GM21360 (cell line): ENCODE measurements at regions not wholly inside any gene's neighbourhood (a gene's known extent, or its start where the extent isn't known, plus 50 kb on each side); places are given as distances from the start of the nearest gene placed in this dataset.
A peak's percentile ranks its signal among the peaks of the same experiment; 100 is the strongest.
"Not testable (repeated sequence)": the region's sequence is repeated elsewhere in the genome, so short reads cannot be mapped to it uniquely, and the experiment has no call there.

Source experiments
- ATAC-seq: cut with Tn5 transposase; IDR thresholded peaks from one replicate; pipeline ENCODE4 v1.9.1; 2021; ENCODE audit warnings: mild to moderate bottlenecking, moderate library complexity; ENCODE audit not compliant: unreplicated experiment

DNA sequence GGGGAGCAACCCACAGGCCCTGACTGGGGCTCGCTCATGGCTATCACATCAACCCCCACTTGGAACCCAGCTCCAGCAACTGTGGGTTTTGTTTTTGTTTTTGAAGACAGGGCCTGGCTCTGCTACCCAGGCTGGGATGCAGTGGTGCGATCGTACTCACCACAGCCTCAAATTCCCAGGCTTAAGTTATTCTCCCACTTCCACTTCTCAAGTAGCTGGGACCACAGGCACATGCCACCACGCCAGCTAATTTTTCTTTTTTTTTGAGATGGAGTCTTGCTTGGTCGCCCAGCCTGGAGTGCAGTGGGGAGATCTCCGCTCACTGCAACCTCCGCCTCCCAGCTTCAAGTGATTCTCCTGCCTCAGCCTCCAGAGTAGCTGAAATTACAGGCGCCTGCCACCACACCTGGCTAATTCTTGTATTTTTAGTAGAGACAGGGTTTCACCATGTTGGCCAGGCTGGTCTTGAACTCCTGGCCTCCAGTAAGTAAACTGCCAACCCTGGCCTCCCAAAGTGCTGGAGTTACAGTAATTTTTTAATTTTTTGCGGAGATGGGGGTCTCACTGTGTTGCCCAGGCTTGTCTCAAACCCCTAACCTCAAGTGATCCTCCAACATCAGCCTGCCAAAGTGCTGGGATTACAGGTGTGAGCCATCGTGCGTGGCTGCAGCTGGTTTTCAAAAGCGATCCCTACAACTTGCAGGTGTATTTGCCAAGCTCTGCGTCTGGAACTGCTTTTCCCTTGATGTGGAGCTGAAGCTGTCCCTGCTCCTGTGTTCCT is 228.7 kb downstream of the SKIDA1 start:
- no peak for ATAC-seq

DNA sequence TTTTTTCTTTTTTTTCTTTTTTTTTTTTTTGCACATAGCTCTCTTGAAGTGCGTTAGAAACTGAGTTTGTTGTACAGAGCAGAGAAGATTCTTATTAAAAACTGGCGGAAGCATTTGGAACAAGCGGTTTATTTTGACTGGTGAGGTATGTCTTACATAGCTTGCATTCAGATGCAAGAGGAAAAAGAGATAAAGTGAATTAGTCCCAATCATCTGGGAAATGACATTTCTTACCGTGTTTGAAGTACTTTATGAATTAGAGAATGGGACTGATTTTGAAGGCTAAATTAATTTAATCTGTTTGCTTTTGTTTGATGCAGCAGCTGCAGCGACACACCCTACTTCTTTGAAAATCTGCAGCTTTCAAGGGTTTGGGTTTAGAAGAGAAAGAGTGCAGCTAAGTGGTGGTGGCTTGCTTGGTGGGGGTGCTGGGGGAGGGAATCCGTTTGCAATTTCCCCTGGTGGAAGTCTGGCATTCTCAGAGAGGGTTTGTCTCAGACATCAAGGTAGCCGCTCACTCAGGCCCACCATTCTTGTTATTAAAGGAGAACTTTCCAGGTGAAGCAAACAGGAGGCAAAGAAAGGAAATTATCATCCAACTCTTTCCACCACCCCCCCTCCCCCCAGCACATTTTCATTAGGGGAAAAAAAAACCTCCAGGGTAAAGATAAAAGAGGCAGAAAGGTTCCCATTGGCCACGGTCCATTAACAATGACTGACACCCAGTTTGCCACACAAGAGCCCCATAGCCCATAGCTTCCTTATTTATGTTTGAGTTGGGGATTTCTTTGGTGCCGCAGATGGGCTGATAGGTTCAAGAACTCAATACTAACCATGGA is 231.7 kb downstream of the SKIDA1 start:
- no peak for ATAC-seq

DNA sequence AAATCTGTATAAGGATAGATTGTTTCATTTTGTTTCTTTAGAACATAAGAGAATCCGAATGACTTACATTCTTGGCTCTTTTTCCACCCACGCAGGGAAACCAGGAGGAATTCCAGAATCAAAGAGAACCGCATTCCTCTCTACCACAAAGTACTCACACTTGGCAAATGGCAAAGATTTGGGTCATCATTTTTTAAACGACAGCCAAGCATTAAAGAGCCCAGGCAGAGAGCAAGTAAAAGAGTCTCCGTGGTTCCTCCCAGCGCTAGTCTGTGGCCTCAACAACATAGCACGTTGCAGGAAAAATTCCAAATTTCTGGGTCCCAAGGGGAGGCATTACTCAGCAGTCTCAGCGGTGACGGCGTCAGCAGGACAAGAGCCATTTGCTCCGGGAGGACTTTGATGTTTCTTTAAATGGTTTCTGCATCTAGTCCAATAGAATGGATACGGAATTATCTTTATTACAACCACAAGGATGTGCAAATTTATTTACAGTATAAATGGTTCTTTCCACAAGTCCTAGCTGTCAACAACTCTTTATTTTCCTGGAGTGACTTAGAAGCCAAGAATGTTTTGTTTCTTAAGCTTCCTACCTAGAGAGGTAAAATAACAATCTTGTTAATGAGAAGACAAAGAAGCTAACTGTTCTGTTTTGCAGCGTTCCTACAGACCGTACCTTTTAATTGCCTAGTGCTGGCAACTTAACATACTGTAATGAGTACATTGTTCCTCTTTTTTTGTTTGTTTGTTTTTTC is 232.5 kb downstream of the SKIDA1 start:
- ATAC-seq = no peak

DNA sequence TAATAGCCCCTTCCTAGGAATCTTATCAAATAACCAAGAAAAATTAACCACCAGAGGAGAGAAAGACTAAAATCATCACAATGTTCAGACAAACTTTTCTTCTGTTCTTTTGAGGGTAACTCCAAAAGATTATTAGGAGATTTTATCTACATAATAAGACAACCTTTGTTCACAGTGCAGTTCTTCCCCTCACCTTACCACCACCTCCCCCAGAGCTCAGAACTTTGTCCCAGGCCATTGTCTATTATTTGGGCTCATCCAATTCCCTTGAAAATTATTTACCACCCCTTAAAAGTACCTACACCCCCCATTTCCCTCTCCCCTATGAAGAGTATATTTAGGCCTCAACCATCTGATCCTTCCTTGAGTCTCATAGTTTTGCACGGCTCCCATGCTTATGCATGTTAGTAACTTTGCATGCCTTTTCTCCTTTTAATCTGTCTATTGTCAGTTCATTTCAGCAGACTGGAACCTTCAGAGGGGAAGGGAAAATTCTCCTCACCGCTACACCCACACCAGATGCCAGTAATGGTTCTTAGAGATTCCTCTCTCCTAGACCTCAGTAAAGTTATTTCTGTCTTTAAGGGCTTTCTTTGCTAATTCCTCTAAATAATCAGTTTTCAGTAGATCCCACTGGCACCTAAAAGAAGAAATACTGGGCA is 234.9 kb downstream of the SKIDA1 start:
- no peak for ATAC-seq

DNA sequence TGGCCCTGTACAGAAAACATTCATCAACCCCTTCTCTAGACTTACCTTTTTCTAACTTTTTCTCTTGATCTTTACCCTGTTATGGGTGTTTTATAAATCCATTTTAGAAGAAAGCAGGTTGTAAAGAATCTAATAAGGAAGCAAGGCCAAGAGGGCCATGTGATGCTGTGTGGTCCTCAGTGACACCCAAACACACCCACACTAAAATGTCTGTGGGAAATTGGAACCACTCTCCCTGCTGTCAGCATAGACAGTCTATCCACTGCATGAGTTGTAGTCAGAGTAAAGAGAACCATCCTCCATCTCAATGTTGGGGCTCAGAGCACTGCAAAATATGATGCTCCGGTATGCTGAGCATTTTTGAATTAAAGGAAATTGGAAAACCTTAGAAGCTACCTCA is 235.5 kb downstream of the SKIDA1 start:
- no peak for ATAC-seq

DNA sequence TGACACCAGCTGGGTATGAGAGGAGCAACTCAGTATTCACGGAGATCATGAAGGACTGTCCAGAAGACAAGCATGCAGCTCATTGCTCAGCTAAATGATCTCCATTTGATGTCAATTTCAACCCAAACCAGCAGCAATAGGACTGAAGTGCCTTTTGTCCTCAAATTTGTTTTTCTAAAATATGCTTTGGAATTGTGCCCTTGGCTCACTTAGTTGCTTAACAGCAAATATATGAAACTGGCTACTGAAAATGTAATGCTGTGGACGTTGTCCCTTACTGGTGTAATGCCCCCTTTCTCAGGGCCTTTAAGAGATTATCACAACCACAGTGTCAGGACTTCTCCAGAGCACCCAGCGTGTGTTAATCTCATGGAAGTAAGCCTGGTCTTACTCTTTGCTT is 236.2 kb downstream of the SKIDA1 start:
- ATAC-seq = no peak

DNA sequence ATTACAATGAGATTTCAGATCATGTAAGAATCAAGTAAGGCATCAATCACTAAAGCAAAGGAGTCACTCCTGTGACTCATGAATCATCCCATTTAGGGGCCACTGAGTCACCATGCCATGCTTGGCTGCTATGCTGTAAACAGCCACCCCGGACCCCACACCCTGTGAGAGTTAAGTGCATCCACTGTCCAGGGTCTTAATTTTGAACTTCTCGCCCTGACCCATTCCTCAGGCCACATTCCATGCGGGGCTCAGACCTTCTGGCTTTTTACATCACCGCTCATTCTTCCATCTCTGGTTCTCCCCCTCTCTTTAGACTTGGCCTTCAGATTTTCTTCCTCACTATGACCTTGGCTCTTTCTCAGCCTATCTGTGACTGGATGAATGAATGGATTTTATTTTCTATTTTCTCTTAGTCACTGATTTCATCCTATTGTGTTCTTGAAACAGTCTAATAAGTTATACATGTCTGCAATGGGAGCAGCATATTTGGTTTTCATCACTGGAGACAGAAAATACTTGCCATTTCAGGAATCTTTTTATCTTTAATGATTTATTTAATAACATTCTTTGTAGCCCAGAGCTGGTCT is 239.6 kb downstream of the SKIDA1 start:
- ATAC-seq = no peak

DNA sequence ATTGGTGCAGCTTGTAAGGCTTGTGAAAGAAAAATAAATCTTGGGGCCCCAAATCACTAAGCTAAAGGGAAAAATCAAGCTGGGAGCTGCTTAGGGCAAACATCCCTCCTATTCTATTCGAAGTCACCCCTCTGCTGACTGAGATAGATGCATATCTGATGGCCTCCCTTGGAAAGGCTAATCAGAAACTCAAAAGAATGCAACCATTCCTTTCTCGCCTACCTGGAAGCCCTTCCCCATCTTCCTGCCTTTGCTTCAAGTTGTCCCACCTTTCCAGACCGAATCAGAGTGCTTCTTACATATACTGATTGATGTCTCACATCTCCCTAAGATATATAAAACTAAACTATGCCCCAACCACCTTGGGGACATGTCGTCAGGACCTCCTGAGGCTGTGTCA is 240.3 kb downstream of the SKIDA1 start:
- ATAC-seq = no peak

DNA sequence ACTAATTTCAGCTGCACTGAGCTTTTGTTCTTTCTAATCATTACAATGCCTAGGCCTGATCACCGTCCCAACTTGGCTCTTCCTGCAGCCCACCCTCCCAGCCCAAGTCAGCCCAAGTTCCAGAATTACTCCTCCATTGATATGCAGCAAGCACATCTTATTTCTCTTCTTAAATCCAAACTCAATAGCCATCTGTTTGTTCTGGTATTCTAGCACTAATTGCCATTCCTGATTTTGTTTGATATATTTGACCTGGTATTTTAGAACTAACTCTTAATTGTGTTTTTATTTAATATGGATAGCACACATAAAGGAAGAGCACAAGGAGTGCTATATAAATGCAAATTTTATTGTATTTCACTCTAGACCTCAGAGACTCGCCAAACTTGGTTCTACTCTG is 241.2 kb downstream of the SKIDA1 start:
- no peak for ATAC-seq

DNA sequence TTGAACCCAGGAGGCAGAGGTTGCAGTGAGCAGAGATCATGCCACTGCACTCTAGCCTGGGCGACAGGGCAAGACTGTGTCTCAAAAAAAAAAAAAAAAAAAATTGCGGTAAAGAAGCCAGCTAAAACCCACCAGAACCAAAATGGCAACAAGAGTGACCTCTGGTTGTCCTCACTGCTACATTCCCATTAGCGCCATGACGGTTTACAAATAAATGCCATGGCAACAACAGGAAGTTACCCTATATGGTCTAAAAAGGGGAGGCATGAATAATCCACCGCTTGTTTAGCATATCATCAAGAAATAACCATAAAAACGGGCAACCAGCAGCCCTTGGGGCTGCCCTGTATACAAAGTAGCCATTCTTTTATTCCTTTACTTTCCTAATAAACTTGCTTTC is 242.4 kb downstream of the SKIDA1 start:
- ATAC-seq = not testable (repeated sequence)

DNA sequence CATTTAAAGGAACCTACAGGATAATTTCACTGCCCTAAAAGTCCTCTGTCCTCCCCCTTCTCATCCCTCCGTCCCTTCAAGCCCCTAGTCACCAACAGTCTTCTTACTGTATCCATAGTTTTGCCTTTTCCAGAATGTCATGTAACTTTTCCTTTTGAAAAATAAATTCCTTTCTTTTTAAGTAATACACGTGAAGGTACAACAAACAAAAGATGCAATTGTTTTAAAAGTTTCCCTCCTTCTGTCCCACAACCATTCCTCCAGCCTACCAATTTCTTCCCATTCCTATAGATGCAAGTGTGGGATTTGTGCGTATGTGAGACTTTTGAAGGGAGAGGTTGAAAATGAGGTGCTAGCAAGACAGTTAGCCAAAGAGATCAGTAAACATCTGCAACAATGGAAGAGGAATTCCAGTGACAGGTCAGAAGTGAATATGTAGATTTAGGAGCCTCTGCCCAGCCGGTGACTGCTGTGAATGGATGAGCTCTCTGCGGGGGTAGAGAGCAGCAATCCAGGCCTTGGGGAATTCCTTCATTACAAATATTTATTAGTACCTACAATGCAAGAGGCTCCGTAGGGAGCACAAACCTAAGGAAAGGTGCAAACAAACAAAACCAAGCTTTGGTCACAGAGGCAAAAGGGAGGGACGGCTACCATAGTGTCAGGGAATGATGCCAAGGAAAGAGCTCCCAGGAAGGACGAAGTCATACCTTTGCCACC is 243.6 kb downstream of the SKIDA1 start:
- no peak for ATAC-seq

DNA sequence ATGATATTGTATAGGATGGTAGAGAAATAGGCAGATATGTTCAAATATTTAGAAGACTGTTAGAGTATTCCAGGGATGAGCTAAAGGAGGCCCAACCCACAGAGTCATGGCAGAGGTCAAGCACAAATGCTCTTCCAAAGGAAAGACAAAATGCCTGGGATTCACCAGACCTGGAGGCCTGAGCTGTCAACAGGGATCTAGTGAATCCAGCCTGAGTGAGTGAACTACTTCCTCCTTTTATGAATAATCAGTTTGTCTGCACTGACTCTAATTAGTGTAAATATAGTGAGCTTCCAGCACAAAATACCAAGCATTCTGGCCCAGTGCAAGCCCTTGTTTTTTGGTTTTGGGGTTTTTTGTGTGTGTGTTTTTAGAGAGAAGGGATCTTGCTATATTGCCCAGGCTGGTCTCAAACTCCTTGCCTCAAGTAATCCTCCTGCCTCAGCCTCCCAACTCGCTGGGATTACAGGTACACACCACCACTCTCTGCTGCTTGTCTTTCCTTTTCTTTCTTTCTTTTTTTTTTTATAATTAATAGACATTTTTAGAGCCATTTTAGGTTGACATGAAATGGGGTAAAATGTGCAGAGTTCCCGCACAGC is 244.4 kb downstream of the SKIDA1 start:
- ATAC-seq = no peak

DNA sequence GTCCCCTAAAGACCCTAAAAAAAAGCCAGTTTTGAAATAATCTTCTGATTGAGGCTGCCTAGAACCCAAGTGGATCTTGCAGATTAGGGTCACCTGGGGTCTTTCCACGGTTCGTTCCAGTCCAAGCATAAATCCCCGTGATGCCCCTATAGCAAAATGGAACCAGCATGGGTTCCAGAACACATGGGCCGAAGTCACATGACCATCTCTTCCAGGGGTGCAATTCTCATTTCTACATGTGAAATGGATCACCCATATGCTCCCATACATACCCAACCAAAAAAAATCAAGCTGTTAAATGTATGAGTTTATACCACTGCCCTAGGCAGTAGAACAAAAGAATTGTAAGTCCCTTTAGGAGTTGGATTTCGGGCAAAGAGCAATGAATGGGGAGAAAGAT is 245.4 kb downstream of the SKIDA1 start:
- no peak for ATAC-seq

DNA sequence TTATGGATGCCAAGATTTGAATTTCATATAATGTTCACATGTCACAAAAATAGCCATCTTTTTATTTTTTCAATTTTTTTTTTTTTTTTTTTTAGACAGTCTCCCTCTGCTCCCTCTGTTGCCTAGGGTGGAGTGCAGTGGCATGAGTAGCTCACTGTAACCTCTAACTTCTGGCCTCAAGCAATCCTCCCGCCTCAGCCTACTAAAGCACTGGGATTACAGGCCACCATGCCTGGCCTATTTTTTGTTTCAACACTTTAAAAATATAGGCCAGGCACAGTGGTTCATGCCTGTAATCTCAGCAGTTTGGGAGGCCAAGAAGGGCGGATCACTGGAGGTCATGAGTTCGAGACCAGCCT is 246.3 kb downstream of the SKIDA1 start:
- ATAC-seq = no peak

DNA sequence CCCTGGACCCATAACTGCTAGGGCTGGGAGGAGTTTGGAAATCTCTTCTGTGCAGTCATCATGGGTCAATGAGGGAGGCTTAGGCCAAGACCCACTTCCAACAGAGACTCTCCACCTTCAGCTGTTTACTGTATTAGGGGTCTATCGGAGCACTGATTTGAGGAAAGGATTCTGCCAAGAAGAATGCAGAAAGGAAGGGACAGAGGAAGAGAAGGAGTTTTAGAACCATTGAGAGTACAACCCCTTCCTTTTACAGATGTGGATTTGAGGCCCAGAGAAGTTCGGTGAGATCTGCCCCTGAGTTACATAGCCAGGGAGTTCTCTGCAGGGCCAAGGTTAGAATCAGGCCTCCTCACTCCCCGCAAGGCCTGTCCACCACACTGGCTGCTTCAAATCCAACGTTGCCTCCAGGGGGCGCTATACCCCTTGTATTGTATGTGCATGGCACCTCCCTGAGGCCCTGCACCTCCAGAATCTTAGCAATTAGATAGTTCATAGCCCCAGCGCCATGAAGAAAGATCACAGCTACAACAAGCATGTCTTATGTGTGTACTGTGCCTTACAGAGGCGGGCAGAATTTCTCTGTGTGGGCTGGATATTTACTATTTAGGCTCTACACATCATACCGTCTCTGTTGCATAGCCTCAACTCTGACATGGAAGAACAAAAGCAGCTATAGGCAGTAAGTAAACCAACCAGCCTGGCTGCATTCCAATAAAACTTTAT is 246.8 kb downstream of the SKIDA1 start:
- peak; percentile 94 for ATAC-seq

DNA sequence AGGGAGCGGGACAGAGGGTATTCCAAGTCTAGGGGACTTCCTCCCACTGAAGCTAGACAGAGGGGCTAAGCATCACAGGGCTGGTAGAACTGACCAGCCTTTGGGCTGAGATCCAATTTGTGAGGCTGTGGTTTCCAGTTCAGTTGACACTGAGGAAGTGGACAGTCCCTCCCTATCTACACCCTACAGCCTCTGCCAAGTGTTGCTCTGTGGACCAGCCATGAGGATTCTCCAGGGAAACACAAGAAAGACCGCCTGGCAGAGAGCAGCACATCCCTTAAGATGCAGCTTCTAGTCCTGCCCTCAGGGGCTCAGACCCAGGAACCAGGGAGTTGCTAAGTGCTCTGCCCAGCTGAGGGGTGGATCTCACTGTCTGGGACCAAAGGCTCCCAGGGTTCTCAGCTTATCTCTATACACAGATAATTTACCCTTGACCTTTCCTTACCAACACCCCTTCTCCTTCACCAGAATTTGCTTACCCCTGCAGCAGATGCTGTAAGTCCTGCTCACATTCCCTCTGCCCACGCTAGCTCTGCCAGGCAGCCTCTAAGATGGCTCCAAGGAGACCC is 252.0 kb downstream of the SKIDA1 start:
- ATAC-seq = no peak

DNA sequence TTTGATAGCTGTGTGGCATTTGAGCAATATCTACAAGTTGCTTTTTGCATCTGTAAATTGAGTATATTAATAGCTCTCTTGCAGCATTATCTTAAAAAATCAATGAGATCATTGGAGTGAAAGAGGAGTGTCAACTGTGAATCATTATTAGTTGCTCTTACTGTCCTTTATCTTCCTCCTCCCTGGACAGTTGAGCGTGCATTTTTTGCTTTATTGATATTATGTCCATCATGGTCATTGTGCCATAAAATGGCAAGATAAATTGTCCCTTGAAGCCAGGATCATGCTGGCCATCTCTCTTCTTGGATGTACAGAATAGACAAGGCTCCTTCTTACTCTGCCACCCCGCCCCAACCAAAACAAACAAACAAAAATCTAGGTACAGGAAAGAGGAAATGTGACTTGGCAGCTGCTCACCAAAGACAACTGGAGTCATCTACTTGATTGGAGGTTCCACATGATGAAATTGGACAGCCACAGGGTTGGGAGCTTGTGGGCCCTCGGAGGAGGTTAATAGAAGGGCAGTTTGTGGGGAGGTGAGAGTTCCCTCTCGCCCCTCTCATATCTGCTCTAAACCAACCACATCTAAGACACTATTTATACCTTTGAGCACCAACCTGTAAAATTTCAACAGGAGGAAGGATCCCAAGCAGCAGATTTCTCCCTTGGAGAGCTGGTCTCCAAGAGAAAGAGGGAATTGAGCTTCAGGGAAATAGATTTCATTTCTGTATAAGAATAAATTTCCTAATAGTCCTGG is 252.7 kb downstream of the SKIDA1 start:
- no peak for ATAC-seq

DNA sequence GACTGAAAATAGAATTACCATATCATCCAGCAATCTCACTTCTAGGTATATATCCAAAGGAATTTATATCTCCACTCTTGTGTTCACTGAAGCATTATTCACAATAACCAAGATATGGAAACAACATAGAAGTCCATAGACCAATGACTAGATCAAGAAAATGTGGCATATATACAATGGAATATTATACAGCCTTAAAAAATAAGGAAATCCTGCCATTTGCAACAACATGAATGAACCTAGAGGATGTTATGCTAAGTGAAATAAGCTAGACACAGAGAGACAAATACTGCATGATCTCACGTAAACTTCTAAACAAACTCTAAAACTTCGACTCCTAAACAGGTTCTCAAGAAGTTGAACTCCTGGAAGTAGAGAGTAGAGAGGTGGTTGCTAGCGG is 254.5 kb downstream of the SKIDA1 start:
- no peak for ATAC-seq
